ENCODE measurements at regions not wholly inside any gene's neighbourhood (a gene's known extent, or its start where the extent isn't known, plus 50 kb on each side); places are given as distances from the start of the nearest gene placed in this dataset.

DNA sequence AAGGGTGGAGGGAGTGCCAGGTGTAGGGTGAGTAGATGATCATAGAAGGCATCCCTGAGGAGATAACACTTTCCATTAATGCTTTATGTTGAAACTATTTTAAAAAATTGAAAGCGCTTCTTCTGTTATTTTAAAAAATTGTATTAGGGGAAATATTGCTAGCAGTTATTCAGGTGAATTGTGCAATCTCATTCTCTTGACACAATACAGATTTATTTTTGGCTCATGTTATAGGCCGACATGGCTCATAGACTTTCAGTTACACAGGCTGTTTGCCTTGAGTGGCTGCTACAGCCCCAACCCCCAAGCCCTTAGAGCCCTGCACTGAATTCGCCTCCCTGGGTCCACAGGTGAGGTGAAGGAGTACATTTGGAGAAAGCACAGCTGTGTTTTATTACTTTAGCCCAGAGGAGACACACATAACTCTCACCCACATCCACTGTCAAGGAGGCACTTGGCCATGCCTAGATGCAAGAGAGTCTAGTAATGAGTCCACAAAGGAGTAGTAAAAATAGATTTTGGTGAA lies 228.2 kb downstream of the RFPL4B start:
- TF ChIP-seq TAF1 (IDR thresholded peaks at IDR 0.05; ENCODE audit: borderline replicate concordance, insufficient read depth, low read length) (no peak), POLR2AphosphoS5 (IDR thresholded peaks at IDR 0.05; ENCODE audit: low read depth, low read length) (no peak), SIN3A (IDR thresholded peaks at IDR 0.05; ENCODE audit: borderline replicate concordance, insufficient read depth, low read length) (no peak), FOXP2 (optimal IDR thresholded peaks at IDR 0.05; ENCODE audit: borderline replicate concordance, extremely low read depth, extremely low read length, insufficient read depth) (no peak)
- TF ChIP-seq, protein P1, sequence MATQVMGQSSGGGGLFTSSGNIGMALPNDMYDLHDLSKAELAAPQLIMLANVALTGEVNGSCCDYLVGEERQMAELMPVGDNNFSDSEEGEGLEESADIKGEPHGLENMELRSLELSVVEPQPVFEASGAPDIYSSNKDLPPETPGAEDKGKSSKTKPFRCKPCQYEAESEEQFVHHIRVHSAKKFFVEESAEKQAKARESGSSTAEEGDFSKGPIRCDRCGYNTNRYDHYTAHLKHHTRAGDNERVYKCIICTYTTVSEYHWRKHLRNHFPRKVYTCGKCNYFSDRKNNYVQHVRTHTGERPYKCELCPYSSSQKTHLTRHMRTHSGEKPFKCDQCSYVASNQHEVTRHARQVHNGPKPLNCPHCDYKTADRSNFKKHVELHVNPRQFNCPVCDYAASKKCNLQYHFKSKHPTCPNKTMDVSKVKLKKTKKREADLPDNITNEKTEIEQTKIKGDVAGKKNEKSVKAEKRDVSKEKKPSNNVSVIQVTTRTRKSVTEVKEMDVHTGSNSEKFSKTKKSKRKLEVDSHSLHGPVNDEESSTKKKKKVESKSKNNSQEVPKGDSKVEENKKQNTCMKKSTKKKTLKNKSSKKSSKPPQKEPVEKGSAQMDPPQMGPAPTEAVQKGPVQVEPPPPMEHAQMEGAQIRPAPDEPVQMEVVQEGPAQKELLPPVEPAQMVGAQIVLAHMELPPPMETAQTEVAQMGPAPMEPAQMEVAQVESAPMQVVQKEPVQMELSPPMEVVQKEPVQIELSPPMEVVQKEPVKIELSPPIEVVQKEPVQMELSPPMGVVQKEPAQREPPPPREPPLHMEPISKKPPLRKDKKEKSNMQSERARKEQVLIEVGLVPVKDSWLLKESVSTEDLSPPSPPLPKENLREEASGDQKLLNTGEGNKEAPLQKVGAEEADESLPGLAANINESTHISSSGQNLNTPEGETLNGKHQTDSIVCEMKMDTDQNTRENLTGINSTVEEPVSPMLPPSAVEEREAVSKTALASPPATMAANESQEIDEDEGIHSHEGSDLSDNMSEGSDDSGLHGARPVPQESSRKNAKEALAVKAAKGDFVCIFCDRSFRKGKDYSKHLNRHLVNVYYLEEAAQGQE (IDR thresholded peaks at IDR 0.05; ENCODE audit: insufficient read depth in 1 of 2, low read depth in 2 of 2, low read length in 2 of 2): no peak

DNA sequence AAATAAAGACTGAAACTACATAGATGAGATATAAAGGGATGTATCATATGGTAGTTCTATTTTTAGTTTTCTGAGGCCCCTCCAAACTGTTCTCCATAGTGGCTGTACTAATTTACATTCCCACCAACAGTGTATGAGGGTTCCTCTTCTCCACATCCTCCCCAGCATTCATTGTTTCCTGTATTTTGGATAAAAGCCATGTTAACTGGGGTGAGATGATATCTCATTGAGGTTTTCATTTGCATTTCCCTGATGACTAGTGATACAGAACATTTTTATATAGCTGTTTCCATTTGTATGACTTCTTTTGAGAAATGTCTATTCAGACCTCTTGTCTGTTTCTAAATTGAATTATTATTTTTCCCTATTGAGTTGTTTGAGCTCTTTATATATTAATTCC lies 229.3 kb downstream of the RFPL4B start:
- TF ChIP-seq TAF1 (IDR thresholded peaks at IDR 0.05; ENCODE audit: borderline replicate concordance, insufficient read depth, low read length) (no peak), POLR2AphosphoS5 (IDR thresholded peaks at IDR 0.05; ENCODE audit: low read depth, low read length) (no peak), FOXP2 (optimal IDR thresholded peaks at IDR 0.05; ENCODE audit: borderline replicate concordance, extremely low read depth, extremely low read length, insufficient read depth) (no peak), SIN3A (IDR thresholded peaks at IDR 0.05; ENCODE audit: borderline replicate concordance, insufficient read depth, low read length) (no peak)
- TF ChIP-seq, protein P1 (IDR thresholded peaks at IDR 0.05; ENCODE audit: insufficient read depth in 1 of 2, low read depth in 2 of 2, low read length in 2 of 2): no peak

DNA sequence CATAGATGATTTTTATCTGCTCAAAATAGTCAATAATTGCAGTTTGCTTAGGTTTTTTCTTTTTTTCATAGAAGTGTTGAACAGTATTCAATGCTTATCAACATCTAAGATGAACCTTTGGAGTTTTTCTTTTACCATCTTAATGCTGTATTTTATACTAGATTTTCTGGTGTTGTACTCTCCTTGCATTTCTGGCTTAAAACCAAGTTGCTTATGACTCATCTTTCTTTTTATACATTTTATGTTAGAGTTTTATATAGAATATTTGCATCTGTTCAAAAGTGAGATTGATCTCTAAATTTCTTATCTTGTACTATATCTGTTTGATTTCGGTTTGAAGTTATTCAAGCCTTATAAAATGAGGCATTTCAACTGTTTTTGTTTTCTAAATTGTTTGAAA lies 232.5 kb downstream of the RFPL4B start:
- no peak for TF ChIP-seq TAF1 (IDR thresholded peaks at IDR 0.05; ENCODE audit: borderline replicate concordance, insufficient read depth, low read length)
- TF ChIP-seq, protein P1 (IDR thresholded peaks at IDR 0.05; ENCODE audit: insufficient read depth in 1 of 2, low read depth in 2 of 2, low read length in 2 of 2): no peak
- TF ChIP-seq POLR2AphosphoS5 (IDR thresholded peaks at IDR 0.05; ENCODE audit: low read depth, low read length): no peak
- TF ChIP-seq FOXP2 (optimal IDR thresholded peaks at IDR 0.05; ENCODE audit: borderline replicate concordance, extremely low read depth, extremely low read length, insufficient read depth): no peak
- no peak for TF ChIP-seq SIN3A (IDR thresholded peaks at IDR 0.05; ENCODE audit: borderline replicate concordance, insufficient read depth, low read length)

DNA sequence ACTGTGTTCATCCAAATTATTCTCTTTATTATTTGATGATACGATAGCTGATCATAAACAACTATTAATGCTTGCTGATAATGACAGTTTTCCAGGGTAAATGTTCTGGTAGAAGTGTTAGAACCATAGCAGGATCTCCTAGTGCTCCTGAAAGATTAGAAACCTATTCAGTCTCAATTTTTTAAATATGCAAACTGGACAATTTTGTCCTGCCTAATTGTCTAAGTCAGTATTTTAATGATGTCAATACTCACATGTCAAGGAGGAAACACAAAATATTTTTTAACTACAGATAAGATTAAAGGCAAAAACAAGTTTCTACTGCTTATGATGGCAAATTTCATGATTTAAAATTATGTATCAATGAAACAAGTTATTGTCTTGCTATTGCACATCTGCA lies 233.9 kb downstream of the RFPL4B start:
- TF ChIP-seq SIN3A (IDR thresholded peaks at IDR 0.05; ENCODE audit: borderline replicate concordance, insufficient read depth, low read length): no peak
- TF ChIP-seq, protein P1 (IDR thresholded peaks at IDR 0.05; ENCODE audit: insufficient read depth in 1 of 2, low read depth in 2 of 2, low read length in 2 of 2): no peak
- TF ChIP-seq FOXP2 (optimal IDR thresholded peaks at IDR 0.05; ENCODE audit: borderline replicate concordance, extremely low read depth, extremely low read length, insufficient read depth): no peak
- no peak for TF ChIP-seq POLR2AphosphoS5 (IDR thresholded peaks at IDR 0.05; ENCODE audit: low read depth, low read length)
- no peak for TF ChIP-seq TAF1 (IDR thresholded peaks at IDR 0.05; ENCODE audit: borderline replicate concordance, insufficient read depth, low read length)

DNA sequence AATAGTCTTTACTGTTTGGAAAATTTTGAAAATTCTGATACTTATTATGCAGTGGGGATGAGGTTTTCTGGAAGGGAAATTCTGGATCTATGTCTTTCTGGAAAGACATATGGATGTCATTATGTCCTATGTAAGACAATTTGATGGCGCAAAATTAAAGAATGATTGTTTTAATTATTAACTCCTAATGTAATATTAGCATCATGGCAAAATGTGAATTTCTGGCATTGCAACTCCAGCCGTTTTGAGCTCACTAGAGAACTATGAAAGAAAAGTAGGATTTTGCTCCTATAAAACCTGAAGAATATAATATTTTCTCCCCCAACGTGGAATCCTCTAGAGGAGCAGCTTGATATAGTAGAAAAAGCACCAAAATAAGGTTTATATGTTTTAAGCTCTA lies 243.2 kb downstream of the RFPL4B start:
- TF ChIP-seq FOXP2 (optimal IDR thresholded peaks at IDR 0.05; ENCODE audit: borderline replicate concordance, extremely low read depth, extremely low read length, insufficient read depth): no peak
- no peak for TF ChIP-seq TAF1 (IDR thresholded peaks at IDR 0.05; ENCODE audit: borderline replicate concordance, insufficient read depth, low read length)
- TF ChIP-seq POLR2AphosphoS5 (IDR thresholded peaks at IDR 0.05; ENCODE audit: low read depth, low read length): no peak
- TF ChIP-seq, protein P1 (IDR thresholded peaks at IDR 0.05; ENCODE audit: insufficient read depth in 1 of 2, low read depth in 2 of 2, low read length in 2 of 2): no peak
- TF ChIP-seq SIN3A (IDR thresholded peaks at IDR 0.05; ENCODE audit: borderline replicate concordance, insufficient read depth, low read length): no peak
